OCI-LY3 (cell line): ENCODE measurements at regions not wholly inside any gene's neighbourhood (a gene's known extent, or its start where the extent isn't known, plus 50 kb on each side); places are given as distances from the start of the nearest gene placed in this dataset.

Experiments
- H2AFZ ChIP-seq: fragments of 200-600, 300-600 bp; shearing (Covaris generic); 2 replicates; pipeline ENCODE4 v1.6.0; 2014; ENCODE audit warnings: antibody characterized with exemption, low read depth, low read length
- H3K27ac ChIP-seq: fragments of 200-600, 300-600 bp; sonication (generic); 2 replicates; pipeline ENCODE4 v1.5.1; 2014; ENCODE audit warnings: mild to moderate bottlenecking, low read length, moderate library complexity, mixed read lengths
- H3K27me3 ChIP-seq: fragments of 200-600, 300-600 bp; sonication (generic); 2 replicates; pipeline ENCODE4 v1.6.1; 2014; ENCODE audit warnings: low read depth, low read length, mixed read lengths
- H3K36me3 ChIP-seq: fragments of 200-600, 300-600 bp; sonication (generic); replicated peaks from 2 replicates; pipeline ENCODE3; 2014; ENCODE audit warnings: low read depth, low read length, mixed read lengths
- H3K4me1 ChIP-seq: fragments of 300-600, 200-600 bp; sonication (generic); 2 replicates; pipeline ENCODE4 v1.6.1; 2014; ENCODE audit warnings: low read length, mixed read lengths
- H3K4me2 ChIP-seq: fragments of 200-600, 300-600 bp; sonication (generic); 2 replicates; pipeline ENCODE4 v1.6.1; 2014; ENCODE audit warnings: low read length, mixed read lengths
- H3K4me3 ChIP-seq: fragments of 300-600, 200-600 bp; sonication (generic); 2 replicates; pipeline ENCODE4 v1.5.1; 2014; ENCODE audit warnings: antibody characterized with exemption, mild to moderate bottlenecking, low read length, moderate library complexity
- H3K79me2 ChIP-seq: fragments of 300-600, 200-600 bp; shearing (Covaris generic); 2 replicates; pipeline ENCODE4 v1.6.1; 2014; ENCODE audit warnings: mild to moderate bottlenecking, low read length, mixed read lengths
- H3K9ac ChIP-seq: fragments of 300-600, 200-600 bp; shearing (Covaris generic); 2 replicates; pipeline ENCODE4 v1.6.0; 2014; ENCODE audit warnings: mild to moderate bottlenecking, low read length, moderate library complexity
- H3K9me3 ChIP-seq: fragments of 200-600, 300-600 bp; shearing (Covaris generic); 2 replicates; pipeline ENCODE4 v1.6.1; 2014; ENCODE audit warnings: low read length, mixed read lengths; ENCODE audit not compliant: insufficient read depth
- H4K20me1 ChIP-seq: fragments of 200-600, 300-600 bp; sonication (generic); 2 replicates; pipeline ENCODE4 v1.6.1; 2016; ENCODE audit warnings: low read length, mixed read lengths; ENCODE audit not compliant: insufficient read depth
- CTCF ChIP-seq: fragments of 200-600, 300-600 bp; sonication (generic); IDR thresholded peaks from 2 replicates; pipeline ENCODE4 v1.5.1; 2014; ENCODE audit warnings: antibody characterized with exemption, low read length, low read depth
- EZH2phosphoT487 ChIP-seq: fragments of 200-600 bp; shearing (Covaris generic); IDR thresholded peaks from 2 replicates; pipeline ENCODE4 v1.6.1; 2018; ENCODE audit warnings: antibody characterized with exemption, mixed run types, low read depth

DNA sequence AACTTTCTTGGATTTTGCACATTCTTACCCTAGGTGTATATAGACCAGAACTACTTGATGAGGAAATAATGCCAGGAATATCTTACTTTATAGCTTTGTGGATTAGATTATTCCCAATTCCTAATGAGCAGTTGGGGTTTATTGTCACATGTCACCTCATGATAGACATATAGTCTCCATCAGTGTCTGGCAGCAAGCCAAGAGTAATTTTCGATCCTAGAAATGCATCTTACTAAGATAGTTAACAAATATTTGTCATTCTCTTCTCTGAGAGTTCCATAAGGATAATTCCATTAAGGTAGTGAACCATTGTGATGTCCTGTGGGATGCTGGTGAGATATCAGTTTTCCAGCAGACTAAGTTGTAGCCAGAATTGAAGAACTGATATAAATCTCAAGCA is 1282.9 kb upstream of the B3GALT2 start:
- Histone ChIP-seq H3K27ac (no peak overlapping the region), H3K4me2 (no peak overlapping the region), H3K4me3 (no peak overlapping the region)

DNA sequence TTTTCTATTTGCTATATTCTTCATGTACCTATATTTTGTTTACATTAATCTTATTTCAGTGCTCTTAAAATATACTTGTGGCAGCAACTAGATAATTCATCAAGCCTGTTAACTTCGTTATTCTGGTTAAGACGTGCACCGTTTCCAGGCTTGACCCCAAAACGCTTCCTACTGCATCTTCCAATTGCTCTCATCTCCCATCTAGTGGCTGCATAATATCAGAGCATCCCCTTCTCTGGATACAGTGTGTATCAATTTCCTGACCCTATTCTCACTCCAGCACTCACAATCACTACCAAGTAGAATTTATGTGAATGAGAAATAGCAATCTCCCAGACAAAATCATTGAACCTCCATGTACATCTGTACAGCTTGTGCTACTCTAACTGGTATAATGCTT is 1280.3 kb upstream of the B3GALT2 start:
- TF ChIP-seq EZH2phosphoT487 = no peak
- TF ChIP-seq CTCF = peak; percentile 44
- Histone ChIP-seq H3K27me3 (no peaks in the 10 kb centered on the region), H3K4me3 (no peak overlapping the region)

More for the DNA sequence above, 1282.9 kb upstream of the B3GALT2 start:
- no peaks in the 10 kb centered on the region for H4K20me1 ChIP-seq
- no peaks in the 10 kb centered on the region for H3K4me1 ChIP-seq
- no peaks in the 10 kb centered on the region for H3K27me3 ChIP-seq
- H3K9ac ChIP-seq = no peak overlapping the region
- H3K36me3 ChIP-seq = no peaks in the 10 kb centered on the region
- TF ChIP-seq EZH2phosphoT487 (no peak), CTCF (no peak)
- H2AFZ ChIP-seq = no peak overlapping the region
- no peaks in the 10 kb centered on the region for H3K9me3 ChIP-seq
- H3K79me2 ChIP-seq = no peaks in the 10 kb centered on the region

DNA sequence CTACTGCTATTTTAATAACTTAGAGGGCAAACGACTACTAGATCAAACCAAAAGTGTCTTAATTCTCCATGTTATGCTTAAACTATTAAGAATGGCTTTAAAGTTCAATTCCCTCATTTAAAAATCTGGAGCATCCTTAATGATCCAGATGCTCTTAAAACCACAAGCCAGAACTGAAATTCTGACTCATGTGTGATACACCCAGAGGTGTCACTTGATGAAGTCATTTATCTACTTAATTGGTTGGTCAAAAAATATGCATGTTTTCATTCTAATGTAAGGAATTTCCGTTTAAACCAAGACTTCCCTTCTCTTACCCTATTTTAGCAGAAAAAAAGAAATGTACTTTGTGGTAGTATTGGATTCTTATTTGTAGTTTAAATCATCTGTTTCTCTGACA is 1261.2 kb upstream of the B3GALT2 start:
- TF ChIP-seq CTCF (no peak), EZH2phosphoT487 (no peak)
- Histone ChIP-seq H2AFZ (no peak overlapping the region), H3K9me3 (no peaks in the 10 kb centered on the region), H4K20me1 (no peaks in the 10 kb centered on the region), H3K9ac (no peak overlapping the region), H3K27ac (no peak overlapping the region), H3K36me3 (no peaks in the 10 kb centered on the region), H3K4me2 (no peak overlapping the region; the same call in 1 of the 2 replicates), H3K27me3 (no peaks in the 10 kb centered on the region), H3K4me1 (peaks cover 10% of the 10 kb centered on the region), H3K79me2 (no peaks in the 10 kb centered on the region), H3K4me3 (no peak overlapping the region)

More for the DNA sequence above, 1280.3 kb upstream of the B3GALT2 start:
- no peak overlapping the region for H3K9ac ChIP-seq
- H3K36me3 ChIP-seq = no peaks in the 10 kb centered on the region
- no peaks in the 10 kb centered on the region for H3K9me3 ChIP-seq
- H3K27ac ChIP-seq = no peak overlapping the region
- H3K4me1 ChIP-seq = no peaks in the 10 kb centered on the region
- H4K20me1 ChIP-seq = no peaks in the 10 kb centered on the region
- no peak overlapping the region for H2AFZ ChIP-seq
- H3K79me2 ChIP-seq = no peaks in the 10 kb centered on the region
- H3K4me2 ChIP-seq = no peak overlapping the region

- no peaks in the 10 kb centered on the region for H3K9me3 ChIP-seq
- TF ChIP-seq CTCF (no peak), EZH2phosphoT487 (no peak)
- no peak overlapping the region for H3K4me3 ChIP-seq
- no peaks in the 10 kb centered on the region for H3K79me2 ChIP-seq
- no peaks in the 10 kb centered on the region for H3K36me3 ChIP-seq
- H3K4me1 ChIP-seq = peaks cover 10% of the 10 kb centered on the region
- no peak overlapping the region for H3K27ac ChIP-seq
- no peak overlapping the region for H2AFZ ChIP-seq
- H3K4me2 ChIP-seq = no peak overlapping the region
- H4K20me1 ChIP-seq = no peaks in the 10 kb centered on the region
- H3K9ac ChIP-seq = no peak overlapping the region
- H3K27me3 ChIP-seq = no peaks in the 10 kb centered on the region
Measured at GRCh38 chr1:194445244-194445643, 1258.8 kb upstream of the B3GALT2 start.
